ENCODE measurements at regions not wholly inside any gene's neighbourhood (a gene's known extent, or its start where the extent isn't known, plus 50 kb on each side); places are given as distances from the start of the nearest gene placed in this dataset.

GRCh38 chr13:83065108-83065507 lies 817.2 kb downstream of the SLITRK1 start:
- POLR2A ChIA-PET, result interaction anchor here (1.3 kb wide), 1 partner anchor 12 kb away, joined by 3 read pairs; no protein-coding TSS in a partner anchor

GRCh38 chr13:83057119-83057518 lies 825.2 kb downstream of the SLITRK1 start:
- no peaks in the 10 kb centered on the region for H3K9me2 ChIP-seq (ENCODE audit: insufficient read depth, low read length)
- no peak overlapping the region for H3K4me3 ChIP-seq (ENCODE audit: low read depth, low read length, poor library complexity, severe bottlenecking)
- H4K20me1 ChIP-seq (ENCODE audit: insufficient read depth, low read length), result no peaks in the 10 kb centered on the region
- H2AFZ ChIP-seq (ENCODE audit: low read length), result no peak overlapping the region
- TF ChIP-seq CTCF (conservative IDR thresholded peaks at IDR 0.05; ENCODE audit: low read length) (no peak), EZH2phosphoT487 (IDR thresholded peaks at IDR 0.05; ENCODE audit: borderline replicate concordance, low read depth, low read length) (no peak)
- no peaks in the 10 kb centered on the region for H3K36me3 ChIP-seq (ENCODE audit: insufficient read depth, low read length)
- ChIA-PET POLR2A (interaction anchor here (0.7 kb wide), 1 partner anchor 900 kb away, joined by 3 read pairs; no protein-coding TSS in a partner anchor), CTCF (ENCODE audit: unreplicated experiment) (no interaction called here)
- H3K9me3 ChIP-seq (ENCODE audit: low read length), result no peaks in the 10 kb centered on the region
- H3K27ac ChIP-seq (ENCODE audit: low read depth, low read length, poor library complexity, severe bottlenecking), result no peak overlapping the region
- BruUV-seq (replicated peaks), result no TSS peak
- no peaks in the 10 kb centered on the region for H3K79me2 ChIP-seq (ENCODE audit: insufficient read depth, low read depth, low read length)
- H3K4me2 ChIP-seq (ENCODE audit: low read length), result no peak overlapping the region
- H3K4me1 ChIP-seq (ENCODE audit: insufficient read depth, low read length, poor library complexity, severe bottlenecking), result no peaks in the 10 kb centered on the region
- intact Hi-C loops (cut with micrococcal nuclease; ENCODE audit: unreplicated experiment), result no loop called here
- DNase-seq (ENCODE audit: low spot score), result no peak

More at GRCh38 chr13:83065108-83065507, 817.2 kb downstream of the SLITRK1 start:
- H3K79me2 ChIP-seq (ENCODE audit: insufficient read depth, low read depth, low read length), result no peaks in the 10 kb centered on the region
- H3K36me3 ChIP-seq (ENCODE audit: insufficient read depth, low read length), result no peaks in the 10 kb centered on the region
- H3K27ac ChIP-seq (ENCODE audit: low read depth, low read length, poor library complexity, severe bottlenecking), result no peak overlapping the region
- DNase-seq (ENCODE audit: low spot score), result no peak
- no peaks in the 10 kb centered on the region for H3K4me1 ChIP-seq (ENCODE audit: insufficient read depth, low read length, poor library complexity, severe bottlenecking)
- no peaks in the 10 kb centered on the region for H4K20me1 ChIP-seq (ENCODE audit: insufficient read depth, low read length)
- intact Hi-C loops (cut with micrococcal nuclease; ENCODE audit: unreplicated experiment), result no loop called here
- H3K9me3 ChIP-seq (ENCODE audit: low read length), result no peaks in the 10 kb centered on the region
- H3K9me2 ChIP-seq (ENCODE audit: insufficient read depth, low read length), result no peaks in the 10 kb centered on the region
- CTCF ChIA-PET (ENCODE audit: unreplicated experiment), result no interaction called here
- H3K4me3 ChIP-seq (ENCODE audit: low read depth, low read length, poor library complexity, severe bottlenecking), result no peak overlapping the region
- TF ChIP-seq EZH2phosphoT487 (IDR thresholded peaks at IDR 0.05; ENCODE audit: borderline replicate concordance, low read depth, low read length) (no peak), CTCF (conservative IDR thresholded peaks at IDR 0.05; ENCODE audit: low read length) (no peak)
- no peak overlapping the region for H2AFZ ChIP-seq (ENCODE audit: low read length)
- no TSS peak for BruUV-seq (replicated peaks)
- H3K4me2 ChIP-seq (ENCODE audit: low read length), result no peak overlapping the region

- Histone ChIP-seq H2AFZ (ENCODE audit: low read length) (no peak overlapping the region), H4K20me1 (ENCODE audit: insufficient read depth, low read length) (no peaks in the 10 kb centered on the region), H3K4me1 (ENCODE audit: insufficient read depth, low read length, poor library complexity, severe bottlenecking) (no peaks in the 10 kb centered on the region), H3K9me3 (ENCODE audit: low read length) (no peaks in the 10 kb centered on the region), H3K79me2 (ENCODE audit: insufficient read depth, low read depth, low read length) (no peaks in the 10 kb centered on the region), H3K4me3 (ENCODE audit: low read depth, low read length, poor library complexity, severe bottlenecking) (no peak overlapping the region), H3K4me2 (ENCODE audit: low read length) (no peak overlapping the region), H3K9me2 (ENCODE audit: insufficient read depth, low read length) (no peaks in the 10 kb centered on the region), H3K36me3 (ENCODE audit: insufficient read depth, low read length) (no peaks in the 10 kb centered on the region), H3K27ac (ENCODE audit: low read depth, low read length, poor library complexity, severe bottlenecking) (no peak overlapping the region)
- no peak for TF ChIP-seq EZH2phosphoT487 (IDR thresholded peaks at IDR 0.05; ENCODE audit: borderline replicate concordance, low read depth, low read length)
- no peak for TF ChIP-seq CTCF (conservative IDR thresholded peaks at IDR 0.05; ENCODE audit: low read length)
- DNase-seq (ENCODE audit: low spot score), result no peak
- intact Hi-C loops (cut with micrococcal nuclease; ENCODE audit: unreplicated experiment), result no loop called here
- POLR2A ChIA-PET, result no interaction called here
- BruUV-seq (replicated peaks), result no TSS peak
- CTCF ChIA-PET (ENCODE audit: unreplicated experiment), result no interaction called here
Measured at GRCh38 chr13:83056269-83056668, 826.0 kb downstream of the SLITRK1 start.
